GM12865 (cell line): ENCODE measurements at regions not wholly inside any gene's neighbourhood (a gene's known extent, or its start where the extent isn't known, plus 50 kb on each side); places are given as distances from the start of the nearest gene placed in this dataset.
"Not testable (repeated sequence)": the region's sequence is repeated elsewhere in the genome, so short reads cannot be mapped to it uniquely, and the experiment has no call there.

ENCODE experiments used
- DNase-seq: peaks from one replicate; pipeline ENCODE4 v3.0.0; 2010; ENCODE audit warnings: low read depth
- H3K4me3 ChIP-seq: 2 replicates; pipeline ENCODE4 v1.5.1; 2011; ENCODE audit warnings: mild to moderate bottlenecking, low read depth, low read length, control low read depth
- TF ChIP-seq, protein P1 (sequence below): IDR thresholded peaks from 2 replicates; pipeline ENCODE4 v1.5.1; 2011; ENCODE audit warnings: low read length, control low read depth, low read depth, inconsistent platforms; ENCODE audit not compliant: insufficient read depth; ENCODE audit errors: missing control alignments

DNA sequence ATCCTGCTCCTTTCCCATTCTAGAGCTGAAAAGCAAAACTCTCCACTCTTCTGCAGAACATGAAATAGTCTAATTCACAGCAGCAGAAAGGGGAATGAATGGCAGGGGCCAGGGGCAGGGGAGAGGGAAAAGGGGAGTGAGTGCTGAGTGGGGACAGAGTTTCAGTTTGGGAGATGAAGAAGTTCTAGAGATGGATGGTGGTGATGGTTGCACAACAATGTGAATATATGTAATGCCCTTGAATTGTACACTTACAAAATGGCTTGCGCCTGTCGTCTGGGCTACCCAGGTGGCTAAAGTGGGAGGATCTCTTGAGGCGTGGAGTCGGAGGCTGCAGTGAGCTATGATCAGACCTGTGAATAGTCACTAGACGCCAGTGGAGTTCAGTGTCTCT lies 78.5 kb upstream of the MEF2A start:
- TF ChIP-seq, protein P1, sequence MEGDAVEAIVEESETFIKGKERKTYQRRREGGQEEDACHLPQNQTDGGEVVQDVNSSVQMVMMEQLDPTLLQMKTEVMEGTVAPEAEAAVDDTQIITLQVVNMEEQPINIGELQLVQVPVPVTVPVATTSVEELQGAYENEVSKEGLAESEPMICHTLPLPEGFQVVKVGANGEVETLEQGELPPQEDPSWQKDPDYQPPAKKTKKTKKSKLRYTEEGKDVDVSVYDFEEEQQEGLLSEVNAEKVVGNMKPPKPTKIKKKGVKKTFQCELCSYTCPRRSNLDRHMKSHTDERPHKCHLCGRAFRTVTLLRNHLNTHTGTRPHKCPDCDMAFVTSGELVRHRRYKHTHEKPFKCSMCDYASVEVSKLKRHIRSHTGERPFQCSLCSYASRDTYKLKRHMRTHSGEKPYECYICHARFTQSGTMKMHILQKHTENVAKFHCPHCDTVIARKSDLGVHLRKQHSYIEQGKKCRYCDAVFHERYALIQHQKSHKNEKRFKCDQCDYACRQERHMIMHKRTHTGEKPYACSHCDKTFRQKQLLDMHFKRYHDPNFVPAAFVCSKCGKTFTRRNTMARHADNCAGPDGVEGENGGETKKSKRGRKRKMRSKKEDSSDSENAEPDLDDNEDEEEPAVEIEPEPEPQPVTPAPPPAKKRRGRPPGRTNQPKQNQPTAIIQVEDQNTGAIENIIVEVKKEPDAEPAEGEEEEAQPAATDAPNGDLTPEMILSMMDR: no peak
- H3K4me3 ChIP-seq: no peak overlapping the region
- DNase-seq: no peak

DNA sequence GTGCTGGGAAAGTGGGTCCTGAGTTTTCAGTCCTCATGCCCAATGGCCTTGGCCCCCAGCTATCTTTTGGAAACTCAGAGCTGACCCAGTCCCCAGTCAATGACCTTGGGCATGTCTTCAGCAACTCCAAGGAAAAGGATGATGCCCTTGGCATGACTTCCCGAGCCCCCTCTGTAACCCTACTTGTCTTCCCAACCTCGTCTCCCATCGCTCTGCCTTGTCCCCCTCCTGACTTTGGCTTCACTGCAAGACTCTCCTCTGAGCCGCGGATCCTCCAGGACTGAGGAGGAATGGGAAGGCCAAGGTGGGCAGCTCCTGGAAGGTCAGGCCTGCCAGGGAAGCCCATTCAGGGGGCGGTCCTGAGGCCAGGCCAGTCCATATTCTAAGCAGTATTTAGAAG lies 73.5 kb upstream of the MEF2A start:
- DNase-seq: no peak
- H3K4me3 ChIP-seq: no peak overlapping the region
- TF ChIP-seq, protein P1: no peak

DNA sequence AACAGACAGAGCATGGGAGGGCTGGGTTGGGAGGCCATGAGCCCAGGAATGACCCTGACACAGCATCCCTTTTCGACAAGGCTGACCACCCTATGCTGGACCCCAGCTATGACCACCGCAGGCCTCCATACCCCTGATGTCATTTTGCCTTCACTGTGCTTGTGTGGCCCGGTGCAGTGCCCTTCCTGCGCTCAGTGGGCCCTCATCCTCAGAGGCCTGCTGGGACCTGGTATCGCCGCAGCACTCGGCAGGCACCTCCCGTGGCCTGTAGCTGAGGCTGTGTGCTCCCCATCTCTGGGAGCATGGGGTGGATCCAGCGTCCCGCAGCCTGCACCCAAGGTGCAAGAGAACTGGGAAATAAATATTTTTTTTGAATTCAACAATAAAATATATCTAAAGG lies 73.1 kb upstream of the MEF2A start:
- TF ChIP-seq, protein P1: no peak
- no peak overlapping the region for H3K4me3 ChIP-seq
- no peak for DNase-seq

DNA sequence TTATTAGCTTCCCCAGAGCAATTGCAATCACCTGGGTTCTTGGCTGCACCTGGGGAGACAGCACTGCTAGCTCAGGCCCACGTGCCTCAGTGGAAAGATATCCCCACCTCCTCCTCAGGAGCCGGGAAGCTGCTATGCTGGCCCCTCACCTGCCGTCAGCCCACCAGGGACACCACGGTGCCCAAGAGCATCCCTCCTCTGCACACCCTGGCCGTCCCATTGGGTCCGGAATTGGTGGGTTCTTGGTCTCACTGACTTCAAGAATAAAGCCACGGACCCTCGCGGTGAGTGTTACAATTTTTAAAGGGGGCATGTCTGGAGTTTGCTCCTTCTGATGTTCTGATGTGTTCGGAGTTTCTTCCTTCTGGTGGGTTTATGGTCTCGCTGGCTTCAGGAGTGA lies 72.3 kb upstream of the MEF2A start:
- DNase-seq: no peak
- H3K4me3 ChIP-seq: no peak overlapping the region
- TF ChIP-seq, protein P1: no peak

DNA sequence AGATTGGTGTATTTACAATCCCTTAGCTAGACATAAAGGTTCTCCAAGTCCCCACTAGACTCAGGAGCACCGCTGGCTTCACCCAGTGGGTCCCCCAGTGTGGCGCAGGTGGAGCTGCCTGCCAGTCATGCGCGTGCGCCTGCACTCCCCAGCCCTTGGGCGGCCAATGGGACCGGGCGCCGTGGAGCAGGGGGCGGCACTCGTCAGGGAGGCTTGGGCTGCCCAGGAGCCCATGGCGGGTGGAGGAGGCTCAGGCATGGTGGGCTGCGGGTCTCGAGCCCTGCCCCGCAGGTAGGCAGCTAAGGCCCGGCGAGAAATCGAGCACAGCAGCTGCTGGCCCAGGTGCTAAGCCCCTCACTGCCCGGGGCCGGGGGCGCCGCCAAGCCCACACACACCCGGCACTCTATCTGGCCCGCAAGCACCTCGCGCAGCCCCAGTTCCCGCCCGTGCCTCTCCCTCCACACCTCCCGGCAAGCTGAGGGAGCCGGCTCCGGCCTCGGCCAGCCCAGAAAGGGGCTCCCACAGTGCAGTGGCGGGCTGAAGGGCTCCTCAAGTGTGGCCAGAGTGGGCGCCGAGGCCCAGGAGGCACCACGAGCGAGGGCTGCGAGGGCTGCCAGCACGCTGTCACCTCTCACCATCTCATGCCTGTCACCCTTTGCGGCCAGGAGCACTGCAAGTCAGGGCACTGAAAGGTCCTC lies 71.1 kb upstream of the MEF2A start:
- DNase-seq, H3K4me3 ChIP-seq: not testable (repeated sequence)

DNA sequence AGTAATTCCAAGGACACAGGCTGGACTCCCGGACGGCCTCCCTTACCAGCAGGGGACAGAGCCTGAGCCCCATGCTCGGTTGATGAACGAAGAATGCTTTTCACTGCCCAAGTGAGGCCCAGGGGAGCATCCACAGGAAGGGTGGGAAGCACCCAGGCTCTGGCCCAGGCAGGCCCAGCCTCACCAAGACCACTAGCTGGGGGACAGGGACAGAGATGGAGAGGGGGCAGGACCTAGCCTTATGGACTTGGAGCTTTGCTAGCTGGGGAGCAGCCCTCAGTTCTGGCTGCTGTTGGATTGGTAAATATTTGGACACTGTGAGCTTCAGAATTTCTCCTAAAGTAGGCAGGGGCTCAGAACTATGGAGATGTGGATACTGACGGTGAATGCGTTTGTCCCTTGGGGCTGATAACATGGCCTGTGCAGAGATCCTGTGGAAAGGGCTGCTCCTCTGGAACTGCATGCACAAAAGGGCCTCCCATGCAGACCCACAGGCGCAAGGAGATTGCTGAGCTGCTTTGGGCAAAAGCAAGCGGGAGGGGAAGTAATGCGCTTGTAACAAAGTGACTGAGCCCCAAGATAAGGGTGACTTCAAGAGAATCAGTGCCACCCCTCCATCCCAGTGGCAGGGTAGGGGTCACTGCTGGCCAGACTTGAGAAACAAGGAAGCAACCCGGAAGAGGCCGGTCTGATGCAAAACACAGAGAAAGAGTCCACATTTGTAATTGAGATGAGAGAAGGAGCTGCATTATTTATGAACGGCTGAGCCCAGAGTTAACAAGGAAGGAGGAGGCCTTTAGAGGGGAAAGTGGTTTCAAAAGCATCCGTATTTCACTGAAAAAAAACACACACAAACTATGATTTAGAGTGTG lies 70.1 kb upstream of the MEF2A start:
- H3K4me3 ChIP-seq: no peak overlapping the region
- TF ChIP-seq, protein P1: no peak
- DNase-seq: no peak

DNA sequence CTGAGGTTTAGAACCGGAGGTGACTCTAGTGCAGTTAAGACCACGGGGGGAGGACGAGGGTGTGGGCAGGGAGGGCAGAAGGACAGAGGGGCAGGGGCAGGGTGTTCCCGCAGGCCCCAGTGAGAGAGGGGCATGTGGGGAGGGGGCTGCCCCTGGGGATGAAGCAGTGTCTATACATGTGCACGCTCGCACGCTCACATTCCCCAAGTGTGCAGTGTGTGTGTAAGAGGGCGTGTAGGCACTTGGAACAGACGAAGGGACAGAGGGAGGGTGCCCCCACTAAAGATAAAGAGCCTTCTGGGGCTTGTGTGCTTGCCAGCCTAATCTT lies 69.5 kb upstream of the MEF2A start:
- no peak overlapping the region for H3K4me3 ChIP-seq
- DNase-seq: no peak
- TF ChIP-seq, protein P1: no peak
